GM12873 (cell line): ENCODE measurements at regions not wholly inside any gene's neighbourhood (a gene's known extent, or its start where the extent isn't known, plus 50 kb on each side); places are given as distances from the start of the nearest gene placed in this dataset.

Experiments
- TF ChIP-seq, protein P1 (sequence below): IDR thresholded peaks from 2 replicates; pipeline ENCODE4 v1.5.1; 2012; ENCODE audit warnings: low read depth, mild to moderate bottlenecking, moderate library complexity, low read length, control low read depth; ENCODE audit not compliant: insufficient read depth; ENCODE audit errors: missing control alignments

DNA sequence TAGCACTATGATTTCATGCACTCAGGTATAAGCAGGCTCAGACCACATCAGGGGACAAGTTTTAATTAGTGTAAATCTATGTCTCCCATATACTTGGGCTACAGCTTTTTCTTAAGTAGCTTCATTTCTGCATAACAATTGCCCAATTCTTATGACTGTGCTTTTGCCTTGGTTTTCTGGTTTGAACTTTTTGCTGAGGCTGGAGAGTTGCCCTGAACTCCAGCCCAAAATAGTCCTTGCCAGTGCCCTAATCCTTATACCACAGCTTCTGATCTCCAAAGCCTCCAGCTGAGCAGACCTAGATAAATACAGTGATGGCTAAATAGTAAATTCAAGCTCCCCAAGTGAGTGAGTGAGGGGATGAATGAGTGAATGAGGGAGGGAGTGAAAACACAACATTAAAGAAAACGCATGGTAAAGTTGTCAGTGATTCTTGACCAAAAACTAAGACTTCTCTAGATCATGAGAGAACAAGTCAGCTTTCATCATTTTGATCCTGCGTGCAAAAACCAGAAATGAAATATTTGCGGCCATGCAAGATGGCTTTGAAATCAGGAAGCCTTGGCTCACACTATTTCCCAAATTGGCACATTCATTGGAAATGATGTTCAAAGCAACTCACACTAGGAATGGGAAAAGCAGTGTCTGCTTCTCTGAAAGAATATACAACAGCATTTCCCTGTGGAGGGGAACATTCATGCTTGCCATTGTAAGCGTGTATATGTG, 437.1 kb upstream of the CTSO start:
- TF ChIP-seq, protein P1, sequence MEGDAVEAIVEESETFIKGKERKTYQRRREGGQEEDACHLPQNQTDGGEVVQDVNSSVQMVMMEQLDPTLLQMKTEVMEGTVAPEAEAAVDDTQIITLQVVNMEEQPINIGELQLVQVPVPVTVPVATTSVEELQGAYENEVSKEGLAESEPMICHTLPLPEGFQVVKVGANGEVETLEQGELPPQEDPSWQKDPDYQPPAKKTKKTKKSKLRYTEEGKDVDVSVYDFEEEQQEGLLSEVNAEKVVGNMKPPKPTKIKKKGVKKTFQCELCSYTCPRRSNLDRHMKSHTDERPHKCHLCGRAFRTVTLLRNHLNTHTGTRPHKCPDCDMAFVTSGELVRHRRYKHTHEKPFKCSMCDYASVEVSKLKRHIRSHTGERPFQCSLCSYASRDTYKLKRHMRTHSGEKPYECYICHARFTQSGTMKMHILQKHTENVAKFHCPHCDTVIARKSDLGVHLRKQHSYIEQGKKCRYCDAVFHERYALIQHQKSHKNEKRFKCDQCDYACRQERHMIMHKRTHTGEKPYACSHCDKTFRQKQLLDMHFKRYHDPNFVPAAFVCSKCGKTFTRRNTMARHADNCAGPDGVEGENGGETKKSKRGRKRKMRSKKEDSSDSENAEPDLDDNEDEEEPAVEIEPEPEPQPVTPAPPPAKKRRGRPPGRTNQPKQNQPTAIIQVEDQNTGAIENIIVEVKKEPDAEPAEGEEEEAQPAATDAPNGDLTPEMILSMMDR: no peak

DNA sequence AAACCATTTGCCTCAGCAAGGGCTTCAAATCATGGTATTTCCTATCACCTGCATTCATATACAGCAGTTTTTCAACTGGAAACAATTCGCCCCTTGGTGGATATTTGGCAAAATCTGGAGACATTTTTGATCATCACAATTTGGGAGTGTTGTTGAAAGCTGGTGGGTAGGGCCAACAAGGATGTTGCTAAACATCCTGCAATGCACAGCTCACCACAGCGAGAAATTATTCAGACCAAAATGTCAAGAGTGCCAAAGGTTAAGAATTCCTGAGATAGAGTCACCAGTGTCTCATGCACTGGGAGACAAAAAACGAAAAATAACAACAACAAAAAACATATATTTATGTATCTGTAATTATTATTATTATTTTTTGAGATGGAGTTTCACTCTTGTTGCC, 435.2 kb upstream of the CTSO start:
- TF ChIP-seq, protein P1: no peak

DNA sequence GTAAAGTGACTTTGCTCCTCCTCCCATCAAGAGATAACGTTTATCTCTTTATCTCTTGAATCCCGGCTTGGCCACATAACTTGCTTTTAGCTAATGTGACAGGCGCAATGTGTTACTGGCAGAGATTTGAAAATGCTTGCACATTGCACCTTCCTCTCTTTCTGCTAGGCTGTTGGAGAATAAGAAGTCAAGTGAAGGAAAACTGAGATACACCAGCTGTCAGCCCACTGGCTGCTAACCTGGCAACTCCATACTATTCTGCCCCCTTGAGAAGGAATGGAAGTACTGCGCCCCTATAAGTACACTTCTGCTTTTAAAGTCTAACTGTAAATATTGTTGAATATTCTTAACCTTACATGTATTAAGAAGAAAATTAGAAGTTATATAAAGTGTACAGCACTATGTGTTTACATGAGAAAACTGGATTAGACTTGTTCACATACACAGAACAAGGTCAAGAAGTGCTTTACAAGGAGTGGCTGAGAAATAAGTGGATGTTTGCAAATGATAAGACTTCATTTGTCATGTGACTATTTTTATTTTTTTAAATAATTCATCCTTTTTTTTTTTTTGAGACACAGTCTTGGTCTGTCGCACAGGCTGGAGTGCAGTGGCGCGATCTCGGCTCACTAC, 424.5 kb upstream of the CTSO start:
- TF ChIP-seq, protein P1: no peak

DNA sequence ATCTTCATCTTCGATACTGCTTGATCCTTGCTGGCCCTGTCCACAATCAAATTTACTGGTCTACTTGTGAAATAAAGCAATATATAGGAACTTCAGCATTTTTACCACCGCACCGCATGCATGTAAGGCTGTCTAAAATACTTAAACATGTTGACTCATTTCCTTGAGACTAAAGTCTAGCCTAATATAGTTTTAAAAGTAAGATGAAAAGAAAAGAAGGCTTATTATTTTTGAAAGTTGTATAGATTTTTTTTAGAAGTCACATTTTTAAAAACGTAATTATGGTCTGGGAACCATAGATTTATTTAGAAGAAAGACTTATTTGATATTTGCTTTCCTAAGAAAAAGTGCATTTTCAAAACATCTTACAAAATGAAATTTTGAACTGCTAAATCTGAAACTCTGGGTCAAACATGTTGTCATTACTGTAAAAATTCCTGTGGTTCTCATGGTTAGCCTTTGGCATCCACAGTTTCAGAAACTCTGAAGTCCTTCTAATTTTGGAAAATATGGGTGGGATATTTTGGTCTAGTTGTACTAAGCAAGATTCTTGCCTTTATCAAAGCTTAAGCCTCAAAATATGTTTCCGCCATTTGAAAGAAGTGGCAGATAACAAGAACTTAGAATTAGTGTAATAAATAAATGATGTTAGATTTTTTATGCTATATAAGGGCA, 423.5 kb upstream of the CTSO start:
- TF ChIP-seq, protein P1: no peak

DNA sequence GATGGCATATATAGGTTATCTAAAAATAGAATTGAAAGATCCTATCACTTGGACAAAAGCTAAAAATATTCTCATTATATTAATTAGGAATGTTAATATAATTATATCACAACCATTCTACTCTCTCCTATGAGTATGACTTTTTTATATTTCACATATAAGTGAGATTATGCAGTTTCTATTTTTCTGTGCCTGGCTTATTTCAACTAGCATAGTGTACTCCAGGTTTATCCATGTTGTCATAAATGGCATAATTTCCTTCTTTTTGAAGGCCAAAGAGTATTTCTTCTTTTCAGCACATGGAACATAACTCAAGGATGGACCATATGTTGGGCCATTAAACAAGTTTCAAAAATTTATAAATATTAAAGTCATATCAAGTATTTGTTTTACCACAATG, 421.2 kb upstream of the CTSO start:
- TF ChIP-seq, protein P1: no peak

DNA sequence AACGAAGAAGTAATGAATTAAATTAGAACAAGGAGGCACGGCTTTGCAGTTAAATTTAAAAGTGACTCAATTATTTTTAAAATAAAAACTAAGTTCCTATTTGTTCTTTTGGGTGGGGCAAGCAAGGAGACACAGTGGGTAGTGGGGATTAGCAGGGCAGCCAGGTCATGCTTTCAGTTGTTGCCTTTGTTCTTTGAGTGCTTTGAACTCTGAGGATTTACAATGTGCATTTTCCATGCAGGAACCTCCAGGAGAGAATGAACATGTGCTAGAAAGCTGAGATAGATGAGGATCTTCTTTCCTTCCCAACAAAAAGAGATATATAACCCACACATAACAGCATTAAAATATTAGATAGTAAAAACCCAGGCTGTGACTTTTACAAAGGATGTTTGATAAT, 420.4 kb upstream of the CTSO start:
- TF ChIP-seq, protein P1: no peak

DNA sequence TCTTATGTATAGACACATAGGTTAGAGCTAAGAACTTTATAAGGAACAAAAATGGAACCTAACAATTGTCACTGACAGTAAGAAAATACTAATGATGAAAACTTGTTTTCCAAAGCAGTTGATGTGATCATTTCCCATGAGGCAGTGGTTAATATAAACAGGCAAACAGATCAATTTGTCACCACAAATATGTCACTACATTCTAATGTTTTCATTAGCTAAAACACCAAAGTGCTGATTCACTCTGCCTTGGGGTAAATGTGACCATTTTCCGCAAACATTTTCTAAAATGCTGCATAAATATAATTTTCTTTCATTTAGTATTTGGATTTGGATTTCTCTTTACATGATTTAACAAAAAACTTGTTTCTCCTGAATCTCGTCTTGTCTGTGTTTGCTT, 408.9 kb upstream of the CTSO start:
- TF ChIP-seq, protein P1: no peak
